ENCODE measurements at regions not wholly inside any gene's neighbourhood (a gene's known extent, or its start where the extent isn't known, plus 50 kb on each side); places are given as distances from the start of the nearest gene placed in this dataset.

DNA sequence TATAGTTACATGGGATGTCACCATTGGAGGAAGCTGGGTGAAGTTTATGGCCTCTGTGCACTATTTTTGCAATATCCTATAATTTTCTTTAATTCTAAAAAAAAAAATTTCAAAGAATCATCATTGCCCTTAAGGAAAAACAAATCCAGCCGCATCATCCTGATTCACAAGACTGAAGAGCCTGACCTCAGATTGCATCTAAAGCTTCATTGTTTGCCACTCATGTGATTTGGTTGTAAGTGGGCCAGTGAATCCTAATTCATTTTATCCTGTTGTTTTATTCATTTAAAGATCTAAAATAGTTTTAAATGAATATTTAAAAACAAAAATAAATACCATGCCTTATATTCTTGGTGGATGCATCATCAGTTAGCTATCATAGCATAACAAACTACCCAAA is 504.5 kb downstream of the TBC1D4 start:
- DNase-seq (ENCODE audit: low read depth in 1 of 2, low spot score in 2 of 2): no peak
- TF ChIP-seq SIRT6 (IDR thresholded peaks at IDR 0.05; ENCODE audit: low read length): no peak
- no peak for TF ChIP-seq TAF1 (IDR thresholded peaks at IDR 0.05; ENCODE audit: low read depth, low read length)
- no peak for TF ChIP-seq ASH2L (IDR thresholded peaks at IDR 0.05; ENCODE audit: low read length)
- TF ChIP-seq, protein P1, sequence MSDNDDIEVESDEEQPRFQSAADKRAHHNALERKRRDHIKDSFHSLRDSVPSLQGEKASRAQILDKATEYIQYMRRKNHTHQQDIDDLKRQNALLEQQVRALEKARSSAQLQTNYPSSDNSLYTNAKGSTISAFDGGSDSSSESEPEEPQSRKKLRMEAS (IDR thresholded peaks at IDR 0.05): no peak
- no peak for TF ChIP-seq POLR2A (IDR thresholded peaks at IDR 0.05; ENCODE audit: control extremely low read depth in 1 of 2, low read depth in 2 of 2, low read length in 2 of 2)
- TF ChIP-seq JUN (IDR thresholded peaks at IDR 0.05; ENCODE audit: low read depth, low read length): no peak
- no peak for TF ChIP-seq RAD21 (IDR thresholded peaks at IDR 0.05 in 1 of 2, conservative IDR thresholded peaks at IDR 0.05 in 1 of 2; ENCODE audit: low read depth in 2 of 2, low read length in 2 of 2)
- no peak for TF ChIP-seq SRF (IDR thresholded peaks at IDR 0.05; ENCODE audit: low read depth, low read length)
- no peak for TF ChIP-seq POU5F1 (IDR thresholded peaks at IDR 0.05; ENCODE audit: low read depth, low read length)
- no peak for TF ChIP-seq RFX5 (IDR thresholded peaks at IDR 0.05; ENCODE audit: borderline replicate concordance, low read depth, low read length)
- TF ChIP-seq EZH2 (IDR thresholded peaks at IDR 0.05; ENCODE audit: low read depth, low read length, severe bottlenecking): no peak
- H2BK12ac ChIP-seq (ENCODE audit: low read depth, low read length): no peak overlapping the region
- H3K56ac ChIP-seq (replicated peaks; ENCODE audit: insufficient read length, low read depth, low read length): no peak overlapping the region
- ChIA-PET CTCF (ENCODE audit: partially characterized antibody) (no interaction called here), POLR2A (ENCODE audit: partially characterized antibody) (no interaction called here)
- H4K20me1 ChIP-seq (replicated peaks in 1 of 2; ENCODE audit: control insufficient read depth in 1 of 2, insufficient read depth in 2 of 2, low read length in 2 of 2): no peaks in the 10 kb centered on the region
- no peaks in the 10 kb centered on the region for H3K79me2 ChIP-seq (ENCODE audit: control insufficient read depth in 1 of 2, insufficient read depth in 2 of 2, low read length in 2 of 2)
- no peaks in the 10 kb centered on the region for H3K9me3 ChIP-seq (ENCODE audit: insufficient read depth in 2 of 2, low read depth in 1 of 2, low read length in 1 of 2)
- no peak overlapping the region for H3K18ac ChIP-seq (ENCODE audit: extremely low read depth, low read length)
- H4K5ac ChIP-seq (ENCODE audit: insufficient read length, low read depth, low read length): no peak overlapping the region
- H3K27ac ChIP-seq (ENCODE audit: low read depth, low read length): no peak overlapping the region
- H3K9ac ChIP-seq (replicated peaks in 1 of 4; ENCODE audit: extremely low read depth in 1 of 4, low read depth in 3 of 4, low read length in 3 of 4): no peak overlapping the region
- peaks cover 0 to 5% (median 0%) of the 10 kb centered on the region in 4 experiments; a peak in 3 of 7 replicates for H3K4me1 ChIP-seq (replicated peaks in 1 of 4; ENCODE audit: control insufficient read depth in 3 of 4, insufficient read depth in 4 of 4, low read length in 3 of 4)
- no peak overlapping the region for H3K14ac ChIP-seq (ENCODE audit: insufficient read length)
- no peaks in the 10 kb centered on the region for H3K23me2 ChIP-seq (ENCODE audit: low read depth, low read length)
- H3K4me3 ChIP-seq (ENCODE audit: extremely low read depth in 1 of 4, insufficient read depth in 2 of 4, low read depth in 3 of 4, low read length in 4 of 4): no peak overlapping the region
- no peak overlapping the region for H2AK5ac ChIP-seq (ENCODE audit: low read depth, low read length)
- no peak overlapping the region for H2BK15ac ChIP-seq (ENCODE audit: low read length)
- H3K79me1 ChIP-seq (ENCODE audit: low read depth, low read length): no peaks in the 10 kb centered on the region
- no peak overlapping the region for H2BK5ac ChIP-seq (ENCODE audit: low read depth, low read length)
- H3K36me3 ChIP-seq (ENCODE audit: control insufficient read depth in 2 of 4, insufficient read depth in 4 of 4, low read length in 3 of 4): no peaks in the 10 kb centered on the region
- H2BK120ac ChIP-seq (replicated peaks; ENCODE audit: low read depth, low read length): no peak overlapping the region
- no peak overlapping the region for H4K91ac ChIP-seq (replicated peaks; ENCODE audit: insufficient read length, low read length)
- no peak overlapping the region for H3K23ac ChIP-seq (ENCODE audit: insufficient read length)
- no peak for FAIRE-seq
- 90% methylated on average over 1 of the region's 1 CpG; no CpG with 5 or more reads in 1 of the 2 experiments for whole genome bisulfite sequencing, 2 experiments (ENCODE audit: extremely low coverage in 1 of 2, insufficient coverage in 1 of 2, insufficient read length in 1 of 2, insufficient replicate concordance in 2 of 2, low coverage in 1 of 2, low lambda C conversion rate in 2 of 2, missing lambda C conversion rate in 1 of 2)
- H3K4ac ChIP-seq (replicated peaks; ENCODE audit: insufficient read length, low read depth, low read length): no peak overlapping the region
- no peak overlapping the region for H2BK20ac ChIP-seq (ENCODE audit: low read length)
- no peaks in the 10 kb centered on the region for H3K27me3 ChIP-seq (replicated peaks in 1 of 4; ENCODE audit: control insufficient read depth in 3 of 4, extremely low read depth in 1 of 4, insufficient read depth in 3 of 4, low read length in 3 of 4)
- no peak overlapping the region for H2AFZ ChIP-seq (ENCODE audit: low read length)
- H4K8ac ChIP-seq (ENCODE audit: extremely low read depth, insufficient read depth, low read length): no peak overlapping the region
- no peak overlapping the region for H3K4me2 ChIP-seq (ENCODE audit: insufficient read depth in 1 of 2, low read depth in 2 of 2, low read length in 2 of 2)
